ENCODE measurements at regions not wholly inside any gene's neighbourhood (a gene's known extent, or its start where the extent isn't known, plus 50 kb on each side); places are given as distances from the start of the nearest gene placed in this dataset.

DNA sequence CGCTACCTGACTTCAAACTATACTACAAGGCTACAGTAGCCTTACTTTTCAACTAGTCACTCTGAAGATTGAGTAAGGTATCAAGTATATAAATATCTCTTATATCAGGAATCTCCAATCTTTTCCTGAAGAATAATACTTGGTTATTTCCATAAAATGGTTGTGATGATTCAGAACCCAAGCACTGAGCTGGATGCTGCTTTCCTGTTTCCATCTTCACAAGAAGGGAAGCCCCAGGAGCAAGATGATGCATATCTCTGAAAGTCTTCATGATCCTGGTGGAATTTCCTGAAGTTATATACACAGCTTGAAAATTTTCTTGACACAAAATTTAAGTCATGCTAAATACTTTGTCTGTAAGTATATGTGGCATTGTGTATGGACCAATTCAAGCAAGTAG is 243.9 kb upstream of the TANK start:
- peaks cover 8% of the 10 kb centered on the region for H3K27me3 Mint-ChIP-seq
- H3K27ac Mint-ChIP-seq: no peak overlapping the region
- H3K9me3 Mint-ChIP-seq: peaks cover 3% of the 10 kb centered on the region
- no peak for ATAC-seq
- H3K4me1 Mint-ChIP-seq: no peaks in the 10 kb centered on the region
- H3K4me3 Mint-ChIP-seq: no peak overlapping the region
- no peaks in the 10 kb centered on the region for H3K36me3 Mint-ChIP-seq

GRCh38 chr2:160917850-160918249 is 242.4 kb upstream of the TANK start:
- ATAC-seq: no peak
- H3K9me3 Mint-ChIP-seq: peaks cover 3% of the 10 kb centered on the region
- peaks cover 9% of the 10 kb centered on the region for H3K27me3 Mint-ChIP-seq
- no peaks in the 10 kb centered on the region for H3K4me1 Mint-ChIP-seq
- H3K36me3 Mint-ChIP-seq: no peaks in the 10 kb centered on the region
- H3K4me3 Mint-ChIP-seq: no peak overlapping the region
- no peak overlapping the region for H3K27ac Mint-ChIP-seq

GRCh38 chr2:160918258-160918657 is 242.0 kb upstream of the TANK start:
- H3K27ac Mint-ChIP-seq: no peak overlapping the region
- H3K4me3 Mint-ChIP-seq: no peak overlapping the region
- no peaks in the 10 kb centered on the region for H3K4me1 Mint-ChIP-seq
- no peaks in the 10 kb centered on the region for H3K36me3 Mint-ChIP-seq
- peaks cover 9% of the 10 kb centered on the region for H3K27me3 Mint-ChIP-seq
- H3K9me3 Mint-ChIP-seq: peaks cover 3% of the 10 kb centered on the region
- no peak for ATAC-seq

DNA sequence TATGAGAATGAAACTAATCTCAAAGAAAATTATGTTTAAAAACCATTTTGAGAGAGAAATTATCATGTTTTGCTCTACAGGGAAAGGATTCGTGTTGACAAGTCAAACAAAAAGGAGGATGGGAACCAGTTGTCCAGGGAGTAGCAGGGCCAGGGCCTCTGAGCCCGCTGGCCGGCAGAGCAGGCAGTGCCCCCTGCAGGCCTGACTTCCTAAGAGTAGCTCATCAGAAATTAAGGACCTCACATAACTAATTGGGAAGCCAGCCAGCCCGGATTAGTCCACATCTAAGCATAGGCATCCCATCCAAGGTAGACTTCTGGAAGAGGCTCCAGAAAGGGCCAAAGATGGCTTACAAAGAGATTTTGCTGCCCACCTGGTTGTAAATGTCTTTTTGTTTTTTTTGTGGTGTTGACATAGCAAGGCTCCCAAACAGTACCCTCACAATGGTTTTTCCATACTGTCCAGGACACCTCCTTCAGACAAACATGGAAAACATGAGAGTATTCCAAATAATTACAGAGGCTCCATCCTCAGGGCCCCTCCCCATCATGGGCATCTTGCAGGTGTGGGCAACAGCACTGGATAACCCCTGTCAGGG is 241.2 kb upstream of the TANK start:
- Mint-ChIP-seq H3K27me3 (peaks cover 9% of the 10 kb centered on the region), H3K4me3 (no peak overlapping the region), H3K27ac (no peak overlapping the region), H3K9me3 (peaks cover 3% of the 10 kb centered on the region), H3K4me1 (no peaks in the 10 kb centered on the region), H3K36me3 (no peaks in the 10 kb centered on the region)
- ATAC-seq: no peak

DNA sequence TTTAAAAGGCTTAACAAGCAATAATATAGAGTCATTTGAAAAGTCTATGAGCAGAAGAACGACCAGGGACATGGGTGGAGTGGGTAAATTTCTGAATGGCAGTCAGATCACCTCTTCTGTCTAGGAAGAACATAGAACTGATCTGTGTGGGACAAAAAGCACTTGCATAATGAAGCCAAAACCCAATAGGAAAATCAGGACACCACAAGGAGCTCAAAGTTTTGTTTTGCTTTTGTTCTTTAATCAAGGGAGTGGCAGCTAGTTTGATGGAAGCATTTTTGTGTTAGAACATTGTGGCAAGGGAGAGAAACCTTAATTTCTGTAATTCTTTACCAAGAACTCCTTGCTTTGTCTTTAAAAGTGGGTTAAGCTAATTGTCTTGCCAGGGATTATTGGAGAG is 240.2 kb upstream of the TANK start:
- Mint-ChIP-seq H3K9me3 (no peaks in the 10 kb centered on the region), H3K4me3 (no peak overlapping the region), H3K36me3 (no peaks in the 10 kb centered on the region), H3K27me3 (peaks cover 9% of the 10 kb centered on the region), H3K4me1 (no peaks in the 10 kb centered on the region), H3K27ac (no peak overlapping the region)
- ATAC-seq: no peak

DNA sequence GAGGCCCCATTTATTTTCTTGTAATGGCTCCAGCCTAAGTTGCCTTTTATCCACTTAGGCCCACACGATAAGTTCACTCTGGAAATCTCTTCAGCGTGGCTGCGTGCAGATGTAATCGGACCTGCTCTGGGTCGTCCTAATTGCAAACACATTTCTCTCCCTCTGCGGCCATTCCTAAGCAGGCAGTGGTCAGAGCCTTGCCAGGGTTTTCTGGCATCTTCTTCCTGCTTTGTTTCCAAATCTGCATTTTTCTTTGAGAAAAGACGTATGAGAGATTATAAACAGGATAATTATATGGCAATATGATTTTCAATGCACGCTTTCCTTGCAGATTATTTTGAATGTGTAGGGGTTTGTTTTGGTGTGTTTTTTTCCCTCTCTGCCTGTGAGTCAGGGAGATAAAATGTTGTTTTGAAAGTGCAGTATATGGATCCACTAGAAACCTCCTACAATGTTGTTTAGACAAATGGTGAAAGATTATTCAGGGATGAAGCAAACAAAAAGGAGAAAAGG is 239.4 kb upstream of the TANK start:
- Mint-ChIP-seq H3K27me3 (peaks cover 9% of the 10 kb centered on the region), H3K36me3 (no peaks in the 10 kb centered on the region), H3K4me1 (no peaks in the 10 kb centered on the region), H3K9me3 (no peaks in the 10 kb centered on the region), H3K4me3 (no peak overlapping the region), H3K27ac (no peak overlapping the region)
- ATAC-seq: no peak

DNA sequence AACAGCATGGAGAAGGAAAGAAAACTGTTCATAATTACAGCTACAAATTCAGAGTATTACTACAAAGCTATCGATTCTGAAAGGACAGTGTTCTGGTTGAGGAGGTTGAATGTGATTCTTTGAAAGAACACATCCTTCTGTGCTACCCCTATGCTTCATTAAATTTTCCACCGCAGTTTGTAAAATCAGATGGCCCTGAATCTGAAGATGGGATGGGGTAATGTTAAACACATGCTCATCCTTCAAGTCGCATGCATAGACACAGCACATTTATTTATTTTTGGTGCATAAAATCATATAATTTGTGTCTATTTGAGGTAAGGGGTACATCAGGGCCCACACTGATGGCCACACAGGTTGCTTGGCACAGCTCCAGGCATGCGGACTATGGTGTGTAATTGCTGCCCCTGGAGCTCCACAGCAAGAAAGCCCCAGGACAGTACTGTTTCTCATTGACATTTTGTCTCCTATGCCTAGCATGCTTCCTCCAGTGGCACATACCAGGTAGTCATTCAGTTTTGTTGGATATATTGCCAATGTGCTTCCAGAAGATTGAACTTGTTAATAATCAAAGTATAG is 238.8 kb upstream of the TANK start:
- Mint-ChIP-seq H3K27me3 (peaks cover 9% of the 10 kb centered on the region), H3K36me3 (no peaks in the 10 kb centered on the region), H3K9me3 (no peaks in the 10 kb centered on the region), H3K27ac (no peak overlapping the region), H3K4me1 (no peaks in the 10 kb centered on the region), H3K4me3 (no peak overlapping the region)
- ATAC-seq: no peak

DNA sequence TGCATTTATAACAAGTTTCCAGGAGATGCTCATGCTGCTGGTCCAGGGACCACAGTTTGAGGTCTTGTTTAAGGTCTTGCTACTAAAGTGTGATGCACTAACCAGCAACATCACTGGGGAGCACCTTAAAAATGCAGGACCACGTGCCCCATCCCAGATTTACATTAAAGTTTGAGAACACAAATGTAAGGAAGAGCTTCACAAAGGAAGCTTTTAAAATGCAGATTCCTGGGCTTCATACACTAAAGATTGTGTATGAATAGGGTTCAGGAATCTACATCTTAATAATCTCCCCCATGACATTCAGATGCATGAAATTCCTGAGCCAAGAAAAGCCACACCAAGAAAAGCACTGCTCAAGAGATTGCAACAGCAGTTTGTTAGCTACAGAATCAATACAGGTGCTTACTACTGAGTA is 235.3 kb upstream of the TANK start:
- no peaks in the 10 kb centered on the region for H3K4me1 Mint-ChIP-seq
- ATAC-seq: no peak
- H3K9me3 Mint-ChIP-seq: no peaks in the 10 kb centered on the region
- H3K36me3 Mint-ChIP-seq: no peaks in the 10 kb centered on the region
- H3K27ac Mint-ChIP-seq: no peak overlapping the region
- no peak overlapping the region for H3K4me3 Mint-ChIP-seq
- H3K27me3 Mint-ChIP-seq: peaks cover 9% of the 10 kb centered on the region

GRCh38 chr2:160925956-160926355 is 234.3 kb upstream of the TANK start:
- Mint-ChIP-seq H3K9me3 (no peaks in the 10 kb centered on the region), H3K4me3 (no peak overlapping the region), H3K27ac (no peak overlapping the region), H3K36me3 (no peaks in the 10 kb centered on the region), H3K27me3 (peaks cover 6% of the 10 kb centered on the region), H3K4me1 (no peaks in the 10 kb centered on the region)
- no peak for ATAC-seq

DNA sequence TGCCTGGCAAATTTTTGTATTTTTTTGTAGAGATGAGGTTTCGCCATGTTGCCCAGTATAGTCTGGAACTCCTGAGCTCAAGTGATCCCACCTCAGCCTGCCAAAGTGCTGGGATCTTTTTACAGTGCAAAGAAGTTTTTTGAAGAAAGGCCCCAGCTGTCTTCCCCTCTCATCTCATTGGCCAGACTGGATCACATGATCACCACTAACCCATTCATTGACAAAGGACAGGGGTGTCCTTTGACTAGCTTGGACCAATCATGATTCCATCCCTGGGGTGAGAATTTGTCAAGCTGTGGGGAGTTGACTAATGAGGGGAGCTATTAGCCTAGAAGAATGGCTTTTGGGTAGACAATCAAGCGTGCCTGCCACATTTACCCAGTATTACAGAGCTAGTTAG is 232.9 kb upstream of the TANK start:
- no peak for ATAC-seq
- Mint-ChIP-seq H3K27ac (no peak overlapping the region), H3K9me3 (no peaks in the 10 kb centered on the region)

GRCh38 chr2:160928854-160929301 is 231.3 kb upstream of the TANK start:
- no peak for ATAC-seq
- Mint-ChIP-seq H3K36me3 (no peaks in the 10 kb centered on the region), H3K4me3 (no peak overlapping the region), H3K27ac (no peak overlapping the region), H3K4me1 (no peaks in the 10 kb centered on the region), H3K9me3 (no peaks in the 10 kb centered on the region), H3K27me3 (peaks cover 10% of the 10 kb centered on the region)

More for the DNA sequence above, 232.9 kb upstream of the TANK start:
- no peaks in the 10 kb centered on the region for H3K36me3 Mint-ChIP-seq
- no peaks in the 10 kb centered on the region for H3K4me1 Mint-ChIP-seq
- peaks cover 10% of the 10 kb centered on the region for H3K27me3 Mint-ChIP-seq
- no peak overlapping the region for H3K4me3 Mint-ChIP-seq

- Mint-ChIP-seq H3K4me3 (no peak overlapping the region), H3K9me3 (no peaks in the 10 kb centered on the region), H3K27ac (no peak overlapping the region), H3K27me3 (peaks cover 10% of the 10 kb centered on the region), H3K4me1 (no peaks in the 10 kb centered on the region), H3K36me3 (no peaks in the 10 kb centered on the region)
- ATAC-seq: no peak
Observed at GRCh38 chr2:160931531-160931930, 228.7 kb upstream of the TANK start.

DNA sequence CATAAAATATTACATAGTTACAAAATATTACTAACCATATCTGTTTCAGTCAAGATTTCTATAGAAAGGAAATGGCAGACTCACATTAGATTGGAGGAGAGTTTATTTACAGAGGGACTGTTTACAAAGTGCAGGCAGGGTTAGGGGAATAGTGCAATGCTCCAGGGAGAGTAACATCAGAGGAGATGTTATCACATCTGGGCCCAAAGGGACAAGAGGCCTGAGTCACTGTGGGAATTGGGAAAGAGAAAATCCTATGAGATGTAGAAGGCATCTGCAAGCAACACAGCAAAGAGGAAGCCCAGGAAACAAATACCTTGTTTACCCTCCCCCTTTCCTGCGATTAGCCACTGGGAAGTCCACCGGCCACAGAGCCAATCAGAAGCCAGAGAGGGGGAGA is 227.3 kb upstream of the TANK start:
- ATAC-seq: no peak
- Mint-ChIP-seq H3K27me3 (peaks cover 22% of the 10 kb centered on the region), H3K9me3 (no peaks in the 10 kb centered on the region), H3K27ac (no peak overlapping the region), H3K4me3 (no peak overlapping the region), H3K4me1 (no peaks in the 10 kb centered on the region), H3K36me3 (no peaks in the 10 kb centered on the region)

DNA sequence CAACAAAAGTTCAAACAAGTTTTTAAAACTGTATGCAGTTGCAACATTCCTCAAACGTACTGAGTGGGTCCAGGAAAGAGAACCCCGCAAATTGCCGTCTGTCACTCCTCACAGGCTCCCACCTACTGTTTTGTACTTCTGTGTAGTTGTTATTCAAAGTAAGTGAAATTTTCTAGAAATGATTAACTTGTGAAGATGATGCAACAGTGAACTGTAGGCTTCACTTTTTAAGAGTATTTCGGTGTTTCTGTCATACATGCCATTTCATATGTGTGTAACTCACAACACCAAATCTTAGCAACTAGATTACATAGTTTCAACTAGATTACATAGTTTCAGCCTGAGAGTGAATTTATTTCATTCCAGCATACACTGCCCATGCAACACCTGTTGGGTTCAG is 226.0 kb upstream of the TANK start:
- no peak overlapping the region for H3K27ac Mint-ChIP-seq
- no peaks in the 10 kb centered on the region for H3K36me3 Mint-ChIP-seq
- peaks cover 24% of the 10 kb centered on the region for H3K27me3 Mint-ChIP-seq
- ATAC-seq: no peak
- no peak overlapping the region for H3K4me3 Mint-ChIP-seq
- no peaks in the 10 kb centered on the region for H3K9me3 Mint-ChIP-seq
- no peaks in the 10 kb centered on the region for H3K4me1 Mint-ChIP-seq

GRCh38 chr2:160934991-160935390 is 225.2 kb upstream of the TANK start:
- H3K9me3 Mint-ChIP-seq: no peaks in the 10 kb centered on the region

DNA sequence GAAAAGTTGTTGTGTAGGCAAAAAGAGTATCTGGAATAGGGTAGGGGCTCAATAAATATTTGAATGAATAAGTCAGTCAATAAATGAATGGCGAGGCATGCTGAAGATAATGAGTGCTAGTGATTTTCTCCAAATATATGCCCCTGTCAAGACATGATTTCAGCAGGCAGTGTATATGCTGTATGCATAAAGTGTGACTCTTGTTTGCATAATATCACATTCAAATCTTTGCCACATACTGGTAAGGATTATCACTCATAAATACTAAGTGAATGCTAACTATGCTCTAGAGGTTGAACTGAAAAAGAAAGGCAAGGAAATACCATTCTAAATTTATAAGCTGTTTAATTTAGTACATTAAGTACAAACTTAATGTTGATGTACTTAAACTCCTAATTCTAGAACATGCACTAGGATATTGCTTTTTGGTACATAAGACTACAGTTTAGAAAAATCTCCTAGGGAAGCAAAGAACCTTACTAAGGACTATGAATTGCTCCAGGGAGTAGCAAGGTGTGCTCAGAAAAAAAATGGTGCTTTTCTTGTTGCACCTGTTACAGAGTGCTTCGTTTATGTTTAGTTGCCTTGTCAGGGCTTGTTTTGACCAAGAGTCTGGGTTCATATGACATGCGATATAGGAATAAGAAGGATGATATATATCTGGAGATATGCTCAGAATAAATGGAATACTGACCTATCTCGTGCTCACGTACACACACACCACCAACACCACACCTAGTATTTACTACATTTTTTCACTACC is 224.0 kb upstream of the TANK start:
- no peaks in the 10 kb centered on the region for H3K36me3 Mint-ChIP-seq
- ATAC-seq: no peak
- H3K9me3 Mint-ChIP-seq: no peaks in the 10 kb centered on the region
- H3K27me3 Mint-ChIP-seq: peaks cover 21% of the 10 kb centered on the region
- peaks cover 10% of the 10 kb centered on the region for H3K4me1 Mint-ChIP-seq
- no peak overlapping the region for H3K4me3 Mint-ChIP-seq
- no peak overlapping the region for H3K27ac Mint-ChIP-seq

More at GRCh38 chr2:160934991-160935390, 225.2 kb upstream of the TANK start:
- Mint-ChIP-seq H3K27me3 (peaks cover 24% of the 10 kb centered on the region), H3K4me1 (no peaks in the 10 kb centered on the region), H3K4me3 (no peak overlapping the region), H3K36me3 (no peaks in the 10 kb centered on the region), H3K27ac (no peak overlapping the region)
- ATAC-seq: no peak

Measured in stimulated activated memory B cell treated with anti-CD40 and anti-IgM and Interleukin-4, amounts not matched to agents 10 μg/mL and 1 μg/mL and 100 μg/mL, for 72 hours (primary cell).